ENCODE measurements at regions not wholly inside any gene's neighbourhood (a gene's known extent, or its start where the extent isn't known, plus 50 kb on each side); places are given as distances from the start of the nearest gene placed in this dataset.

- no peak overlapping the region for H3K4me3 ChIP-seq (replicated peaks; ENCODE audit: low read depth, low read length)
- no peak for DNase-seq (ENCODE audit: extremely low read depth, low read depth)
- no peak for TF ChIP-seq CTCF (IDR thresholded peaks at IDR 0.05; ENCODE audit: low read depth, low read length, missing control alignments)
These were observed 235.8 kb downstream of the MREG start for GRCh38 chr2:215777465-215778044.

GRCh38 chr2:215775106-215775505, 238.2 kb downstream of the MREG start:
- H3K4me3 ChIP-seq (replicated peaks; ENCODE audit: low read depth, low read length), result no peak overlapping the region
- DNase-seq (ENCODE audit: extremely low read depth, low read depth), result no peak
- no peak for TF ChIP-seq CTCF (IDR thresholded peaks at IDR 0.05; ENCODE audit: low read depth, low read length, missing control alignments)

- no peak overlapping the region for H3K4me3 ChIP-seq (replicated peaks; ENCODE audit: low read depth, low read length)
- no peak for TF ChIP-seq CTCF (IDR thresholded peaks at IDR 0.05; ENCODE audit: low read depth, low read length, missing control alignments)
- no peak for DNase-seq (ENCODE audit: extremely low read depth, low read depth)
These were observed 239.6 kb downstream of the MREG start for GRCh38 chr2:215773728-215774127.

GRCh38 chr2:215772634-215773563, 240.5 kb downstream of the MREG start:
- no peak for TF ChIP-seq CTCF (IDR thresholded peaks at IDR 0.05; ENCODE audit: low read depth, low read length, missing control alignments)
- no peak overlapping the region for H3K4me3 ChIP-seq (replicated peaks; ENCODE audit: low read depth, low read length)

GRCh38 chr2:215772003-215772402, 241.3 kb downstream of the MREG start:
- TF ChIP-seq CTCF (IDR thresholded peaks at IDR 0.05; ENCODE audit: low read depth, low read length, missing control alignments), result no peak
- DNase-seq (ENCODE audit: extremely low read depth, low read depth), result no peak
- no peak overlapping the region for H3K4me3 ChIP-seq (replicated peaks; ENCODE audit: low read depth, low read length)

More at GRCh38 chr2:215772634-215773563, 240.5 kb downstream of the MREG start:
- DNase-seq (ENCODE audit: extremely low read depth, low read depth), result no peak

- no peak overlapping the region for H3K4me3 ChIP-seq (replicated peaks; ENCODE audit: low read depth, low read length)
- no peak for TF ChIP-seq CTCF (IDR thresholded peaks at IDR 0.05; ENCODE audit: low read depth, low read length, missing control alignments)
- DNase-seq (ENCODE audit: extremely low read depth, low read depth), result no peak
These were observed 242.1 kb downstream of the MREG start for GRCh38 chr2:215771241-215771640.
